K562 (cell line): ENCODE measurements at regions not wholly inside any gene's neighbourhood (a gene's known extent, or its start where the extent isn't known, plus 50 kb on each side); places are given as distances from the start of the nearest gene placed in this dataset.

Source experiments
- GABPB1 ChIP-seq: sonication (generic); formaldehyde crosslinking; IDR thresholded peaks from 2 replicates; pipeline ENCODE4 v1.8.0; 2022; ENCODE audit warnings: mild to moderate bottlenecking, missing genetic modification reagents
- MYBL2 ChIP-seq, 2 experiments: fragments of 450-650 bp in 1 of 2; sonication (generic) in 1 of 2; formaldehyde crosslinking in 1 of 2; IDR thresholded peaks; 2 replicates each; pipeline versions ENCODE4 v1.6.1 to v1.8.1; 2017 to 2022; ENCODE audit warnings: borderline replicate concordance in 1 of 2, inconsistent platforms in 1 of 2, low read depth in 1 of 2, mild to moderate bottlenecking in 1 of 2, missing genetic modification reagents in 1 of 2, moderate library complexity in 1 of 2
- POU5F1 ChIP-seq: fragments of 150-350 bp; IDR thresholded peaks from 2 replicates; pipeline ENCODE4 v1.6.1; 2014; ENCODE audit warnings: borderline replicate concordance, low read length, low read depth, mild to moderate bottlenecking; ENCODE audit not compliant: partially characterized antibody
- SMARCC2 ChIP-seq: fragments of 450-650 bp; IDR thresholded peaks from 2 replicates; pipeline ENCODE4 v1.6.1; 2017; ENCODE audit warnings: antibody characterized with exemption, moderate library complexity, mild to moderate bottlenecking, low read depth

DNA sequence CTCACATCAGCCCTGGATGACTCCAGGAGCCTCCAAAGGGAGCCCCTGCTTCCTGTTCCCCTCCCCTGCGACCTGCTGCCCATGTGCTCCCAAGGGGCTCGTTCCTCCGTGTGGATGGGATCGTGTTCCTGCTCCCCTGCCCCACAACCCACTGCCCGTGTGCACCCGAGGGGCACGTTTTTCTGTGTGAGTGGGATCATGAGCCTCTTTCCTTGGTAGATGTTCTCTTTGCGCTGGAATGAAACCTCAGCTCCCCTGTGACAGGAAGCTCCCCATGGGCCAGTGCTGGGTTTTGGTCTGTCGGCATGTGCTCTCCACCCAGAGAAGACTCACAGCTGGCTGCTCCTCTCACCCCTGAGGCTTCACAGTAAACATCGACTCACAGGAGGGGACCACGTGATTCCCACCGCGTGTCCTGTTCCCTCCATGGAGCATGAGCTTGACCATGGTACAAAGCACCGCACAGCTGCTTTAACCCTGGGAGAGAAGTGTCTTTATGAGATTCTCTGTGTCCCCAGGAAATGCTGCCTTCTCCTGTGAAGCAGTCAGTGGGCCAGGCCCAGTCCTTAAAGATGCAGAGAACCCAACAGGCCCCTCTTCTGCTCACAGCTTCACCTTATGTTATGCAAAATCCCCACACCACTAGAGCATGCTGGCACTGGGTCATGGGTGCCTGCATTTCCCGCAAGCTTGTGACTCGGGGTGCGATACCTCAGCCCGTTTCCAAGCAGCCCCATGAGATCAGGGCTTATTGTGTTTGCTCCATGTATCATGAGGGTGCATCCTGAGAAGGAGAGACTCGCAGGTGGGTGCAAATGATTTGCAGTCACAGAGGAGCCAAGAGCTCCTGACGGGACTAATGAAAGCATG lies 215.1 kb downstream of the ERMARD start:
- TF ChIP-seq SMARCC2 = no peak
- TF ChIP-seq GABPB1 (CRISPR knock-in tag) = no peak
- TF ChIP-seq POU5F1 = no peak
- TF ChIP-seq MYBL2 (IDR thresholded peaks at IDR 0.05; ENCODE audit: low read depth) = no peak
- no peak for TF ChIP-seq MYBL2 (CRISPR knock-in tag; IDR thresholded peaks at IDR 0.05; ENCODE audit: borderline replicate concordance)
